Endothelial cell of umbilical vein (primary cell): ENCODE measurements at regions not wholly inside any gene's neighbourhood (a gene's known extent, or its start where the extent isn't known, plus 50 kb on each side); places are given as distances from the start of the nearest gene placed in this dataset.

Experiments used
- BruUV-seq: library from RNA; stranded (reverse); fragments of 400-500 nt; replicated peaks from 2 replicates; lab custom pipeline; 2021; lab: Mats Ljungman, UMichigan
- CTCF ChIA-PET: fragments of 300-600, 350-600 bp; sonication (Branson Sonifier 250); formaldehyde crosslinking; loops from one replicate; lab custom pipeline; 2021; ENCODE audit warnings: antibody characterized with exemption, inconsistent platforms; lab: Charles Lee
- POLR2A ChIA-PET: fragments of 300-600, 350-600 bp; sonication (Branson Sonifier 250); formaldehyde crosslinking; loops from one replicate; lab custom pipeline; 2021; ENCODE audit warnings: antibody characterized with exemption, inconsistent platforms; lab: Charles Lee
- DNase-seq: peaks from one replicate; pipeline ENCODE4 v3.0.0-alpha.2; 2011; ENCODE audit warnings: low read depth, low spot score
- FAIRE-seq: peaks from 2 replicates; lab custom pipeline; 2011; peaks lifted over from hg19 to GRCh38; lab: Jason Lieb, UNC
- H2AFZ ChIP-seq: 2 replicates; pipeline ENCODE4 v1.6.0; 2012; ENCODE audit warnings: low read depth, low read length, control low read depth, inconsistent platforms
- H3K27ac ChIP-seq: 2 replicates; pipeline ENCODE4 v1.5.1; 2011; ENCODE audit warnings: low read depth, mild to moderate bottlenecking, control low read depth, low read length, moderate library complexity; ENCODE audit not compliant: insufficient read depth
- H3K27me3 ChIP-seq, 2 experiments: 2 replicates each; pipeline versions ENCODE4 v1.6.0 to v1.6.1; 2011; ENCODE audit warnings: low read length in 2 of 2, mixed read lengths in 1 of 2; ENCODE audit not compliant: control insufficient read depth in 2 of 2, insufficient read depth in 2 of 2
- H3K36me3 ChIP-seq, 2 experiments: 2 replicates in 1 of 2; 3 replicates in 1 of 2; pipeline ENCODE4 v1.5.1; 2011; ENCODE audit warnings: low read length in 2 of 2, mild to moderate bottlenecking in 1 of 2, moderate library complexity in 1 of 2; ENCODE audit not compliant: control insufficient read depth in 2 of 2, insufficient read depth in 2 of 2; ENCODE audit errors: extremely low read depth in 1 of 2
- H3K4me1 ChIP-seq: 3 replicates; pipeline ENCODE4 v1.5.1; 2011; ENCODE audit warnings: mild to moderate bottlenecking, low read length; ENCODE audit not compliant: control insufficient read depth, insufficient read depth; ENCODE audit errors: extremely low read depth
- H3K4me2 ChIP-seq: 2 replicates; pipeline ENCODE4 v1.6.1; 2011; ENCODE audit warnings: low read length, control low read depth, mixed read lengths; ENCODE audit not compliant: insufficient read depth
- H3K4me3 ChIP-seq, 3 experiments: fragments of 200-600 bp in 1 of 3; sonication (generic), shearing (Covaris generic) in 1 of 3; replicated peaks in 1 of 3; 2 replicates each; pipeline ENCODE4 v1.5.1; 2011 to 2016; ENCODE audit warnings: control low read depth in 3 of 3, low read length in 3 of 3, mild to moderate bottlenecking in 2 of 3, inconsistent platforms in 1 of 3, low read depth in 1 of 3, moderate library complexity in 1 of 3; ENCODE audit not compliant: insufficient read depth in 1 of 3
- H3K79me2 ChIP-seq: 2 replicates; pipeline ENCODE4 v1.6.0; 2012; ENCODE audit warnings: low read length, inconsistent platforms; ENCODE audit not compliant: control insufficient read depth, insufficient read depth
- H3K9ac ChIP-seq: replicated peaks from 2 replicates; pipeline ENCODE3; 2011; ENCODE audit warnings: low read length, control low read depth; ENCODE audit not compliant: insufficient read depth; ENCODE audit errors: extremely low read depth
- H3K9me1 ChIP-seq: replicated peaks from 3 replicates; pipeline ENCODE4 v1.6.0; 2011; ENCODE audit warnings: mild to moderate bottlenecking, low read length; ENCODE audit not compliant: control insufficient read depth, insufficient read depth; ENCODE audit errors: extremely low read depth
- H3K9me3 ChIP-seq: replicated peaks from 2 replicates; pipeline ENCODE4 v1.5.1; 2012; ENCODE audit warnings: low read length, inconsistent platforms; ENCODE audit not compliant: control insufficient read depth, insufficient read depth
- H4K20me1 ChIP-seq: replicated peaks from 2 replicates; pipeline ENCODE3; 2011; ENCODE audit warnings: mild to moderate bottlenecking, low read length; ENCODE audit not compliant: control insufficient read depth, insufficient read depth; ENCODE audit errors: extremely low read depth
- EZH2 ChIP-seq: IDR thresholded peaks from 2 replicates; pipeline ENCODE4 v1.6.1; 2012; ENCODE audit warnings: borderline replicate concordance, low read depth, mild to moderate bottlenecking, moderate library complexity, low read length, inconsistent platforms; ENCODE audit not compliant: severe bottlenecking
- FOS ChIP-seq: IDR thresholded peaks from 2 replicates; pipeline ENCODE4 v1.6.1; 2011; ENCODE audit warnings: mild to moderate bottlenecking, low read length, moderate library complexity, borderline replicate concordance; ENCODE audit not compliant: insufficient read depth
- GATA2 ChIP-seq: IDR thresholded peaks from 2 replicates; pipeline ENCODE4 v1.7.0; 2011; ENCODE audit warnings: low read depth, mild to moderate bottlenecking, moderate library complexity, mixed read lengths, low read length; ENCODE audit not compliant: insufficient read length, insufficient read depth
- JUN ChIP-seq: IDR thresholded peaks from 2 replicates; pipeline ENCODE4 v1.6.1; 2011; ENCODE audit warnings: borderline replicate concordance, low read depth; ENCODE audit not compliant: insufficient read length, insufficient read depth
- MYC ChIP-seq: IDR thresholded peaks from one replicate; pipeline ENCODE4 v1.6.1; 2011; ENCODE audit warnings: mild to moderate bottlenecking, low read depth, low read length
- POLR2A ChIP-seq: IDR thresholded peaks from 2 replicates; pipeline ENCODE4 v1.6.1; 2012; ENCODE audit warnings: low read depth, mild to moderate bottlenecking, control low read depth, low read length
- POLR2AphosphoS5 ChIP-seq: IDR thresholded peaks from 2 replicates; pipeline ENCODE4 v1.6.1; 2012; ENCODE audit warnings: low read depth, mild to moderate bottlenecking, control low read depth, low read length, moderate library complexity; ENCODE audit not compliant: insufficient read depth
- dilution Hi-C: fragments of 300-500 bp; cut with MboI; formaldehyde crosslinking; loops from one replicate; pipeline ENCODE4 v1.15.0; 2019; ENCODE audit warnings: low sequenced_read_pairs; ENCODE audit not compliant: extremely low pct_ligation_motif_present
- intact Hi-C: fragments of 100-400 bp; cut with micrococcal nuclease; formaldehyde crosslinking; loops from one replicate; pipeline ENCODE4 v1.10.0; 2022
- TF ChIP-seq, protein P1 (sequence below), 2 donors: IDR thresholded peaks; 1 replicate in 1 of 2; 2 replicates in 1 of 2; pipeline ENCODE4 v1.5.1; 2011; ENCODE audit warnings: low read length in 2 of 2, mild to moderate bottlenecking in 2 of 2, moderate library complexity in 2 of 2, control low read depth in 1 of 2, inconsistent platforms in 1 of 2, low read depth in 1 of 2; ENCODE audit not compliant: insufficient read depth in 1 of 2; ENCODE audit errors: extremely low read depth in 1 of 2
- TF ChIP-seq, protein P2 (sequence below): IDR thresholded peaks from 2 replicates; pipeline ENCODE4 v1.6.1; 2011; ENCODE audit not compliant: insufficient read depth, insufficient read length

DNA sequence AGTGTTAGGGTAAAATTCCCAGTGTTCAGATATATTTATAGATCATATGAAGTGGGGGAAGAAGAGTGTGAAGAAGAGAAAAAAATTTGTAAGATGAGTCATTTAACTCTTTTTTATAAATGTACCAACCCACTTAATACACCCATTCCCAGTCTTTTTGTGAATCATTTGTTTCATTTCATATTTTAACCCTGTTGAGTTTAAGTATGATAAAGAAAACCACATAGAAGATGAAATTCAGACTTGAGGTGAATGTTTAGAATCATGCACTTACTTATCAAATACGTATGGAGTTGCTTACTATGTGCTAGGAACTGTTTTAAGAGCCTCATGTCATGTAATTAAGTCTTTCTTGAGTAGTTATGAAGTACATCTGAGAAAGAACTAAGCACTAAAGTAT lies 56.6 kb upstream of the DAPP1 start:
- DNase-seq (no peak), FAIRE-seq (no peak)
- CTCF ChIA-PET, result no interaction called here
- Histone ChIP-seq H3K9ac (no peak overlapping the region), H3K9me1 (no peaks in the 10 kb centered on the region), H3K9me3 (no peaks in the 10 kb centered on the region), H3K4me2 (no peak overlapping the region), H3K27me3 (no peaks in the 10 kb centered on the region), H3K4me3 (no peak overlapping the region), H4K20me1 (no peaks in the 10 kb centered on the region), H2AFZ (no peak overlapping the region), H3K79me2 (no peaks in the 10 kb centered on the region), H3K27ac (no peak overlapping the region), H3K4me1 (no peaks in the 10 kb centered on the region), H3K36me3 (no peaks in the 10 kb centered on the region)
- no TSS peak for BruUV-seq
- intact Hi-C loops (no loop called here), dilution Hi-C loops (no loop called here)
- TF ChIP-seq, protein P1, sequence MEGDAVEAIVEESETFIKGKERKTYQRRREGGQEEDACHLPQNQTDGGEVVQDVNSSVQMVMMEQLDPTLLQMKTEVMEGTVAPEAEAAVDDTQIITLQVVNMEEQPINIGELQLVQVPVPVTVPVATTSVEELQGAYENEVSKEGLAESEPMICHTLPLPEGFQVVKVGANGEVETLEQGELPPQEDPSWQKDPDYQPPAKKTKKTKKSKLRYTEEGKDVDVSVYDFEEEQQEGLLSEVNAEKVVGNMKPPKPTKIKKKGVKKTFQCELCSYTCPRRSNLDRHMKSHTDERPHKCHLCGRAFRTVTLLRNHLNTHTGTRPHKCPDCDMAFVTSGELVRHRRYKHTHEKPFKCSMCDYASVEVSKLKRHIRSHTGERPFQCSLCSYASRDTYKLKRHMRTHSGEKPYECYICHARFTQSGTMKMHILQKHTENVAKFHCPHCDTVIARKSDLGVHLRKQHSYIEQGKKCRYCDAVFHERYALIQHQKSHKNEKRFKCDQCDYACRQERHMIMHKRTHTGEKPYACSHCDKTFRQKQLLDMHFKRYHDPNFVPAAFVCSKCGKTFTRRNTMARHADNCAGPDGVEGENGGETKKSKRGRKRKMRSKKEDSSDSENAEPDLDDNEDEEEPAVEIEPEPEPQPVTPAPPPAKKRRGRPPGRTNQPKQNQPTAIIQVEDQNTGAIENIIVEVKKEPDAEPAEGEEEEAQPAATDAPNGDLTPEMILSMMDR (IDR thresholded peaks at IDR 0.05; ENCODE audit: extremely low read depth in 1 of 2, insufficient read depth in 1 of 2, low read depth in 1 of 2, low read length in 2 of 2), result no peak
- no peak for TF ChIP-seq FOS
- TF ChIP-seq, protein P2, sequence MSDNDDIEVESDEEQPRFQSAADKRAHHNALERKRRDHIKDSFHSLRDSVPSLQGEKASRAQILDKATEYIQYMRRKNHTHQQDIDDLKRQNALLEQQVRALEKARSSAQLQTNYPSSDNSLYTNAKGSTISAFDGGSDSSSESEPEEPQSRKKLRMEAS, result no peak
- TF ChIP-seq GATA2, result no peak
- TF ChIP-seq POLR2A, result no peak
- TF ChIP-seq MYC, result no peak
- no peak for TF ChIP-seq POLR2AphosphoS5
- no peak for TF ChIP-seq EZH2
- TF ChIP-seq JUN, result no peak
- POLR2A ChIA-PET, result no interaction called here
